Activated naive CD4-positive, alpha-beta T cell treated with anti-CD3 and anti-CD28 coated beads, Interleukin-2, amount 10 ng/mL, durations not matched to agents 7 days and 5 days (primary cell): ENCODE measurements at regions not wholly inside any gene's neighbourhood (a gene's known extent, or its start where the extent isn't known, plus 50 kb on each side); places are given as distances from the start of the nearest gene placed in this dataset.
"Not testable (repeated sequence)": the region's sequence is repeated elsewhere in the genome, so short reads cannot be mapped to it uniquely, and the experiment has no call there.

ENCODE experiments used
- CTCF ChIA-PET: fragments of 350-600 bp; sonication (Branson Sonifier 250); formaldehyde crosslinking; loops from one replicate; lab custom pipeline; 2021; ENCODE audit warnings: antibody characterized with exemption; lab: Charles Lee
- DNase-seq: peaks from one replicate; pipeline ENCODE4 v3.0.0-alpha.2; 2020
- H3K27ac Mint-ChIP-seq: one replicate; pipeline ENCODE4 v1.8.0; 2021; ENCODE audit warnings: mild to moderate bottlenecking, moderate library complexity, mixed read lengths
- H3K27me3 Mint-ChIP-seq: one replicate; pipeline ENCODE4 v1.8.0; 2021; ENCODE audit warnings: mild to moderate bottlenecking, mixed read lengths
- H3K36me3 Mint-ChIP-seq: one replicate; pipeline ENCODE4 v1.8.0; 2021; ENCODE audit warnings: mixed read lengths
- H3K4me1 Mint-ChIP-seq: one replicate; pipeline ENCODE4 v1.8.0; 2021; ENCODE audit warnings: mixed read lengths
- H3K4me3 Mint-ChIP-seq: one replicate; pipeline ENCODE4 v1.8.0; 2021; ENCODE audit warnings: mild to moderate bottlenecking, moderate library complexity, mixed read lengths
- H3K9me3 Mint-ChIP-seq: one replicate; pipeline ENCODE4 v1.8.0; 2021; ENCODE audit warnings: mixed read lengths

- CTCF ChIA-PET, H3K4me1 Mint-ChIP-seq, H3K9me3 Mint-ChIP-seq, H3K27me3 Mint-ChIP-seq, H3K36me3 Mint-ChIP-seq, H3K27ac Mint-ChIP-seq, H3K4me3 Mint-ChIP-seq, DNase-seq: not testable (repeated sequence)
Observed at GRCh38 chr9:66266202-66266601, 529.3 kb downstream of the FOXD4L4 start.

- H3K4me3 Mint-ChIP-seq, CTCF ChIA-PET: not testable (repeated sequence)
Observed at GRCh38 chr9:66266856-66267430, 530.0 kb downstream of the FOXD4L4 start.

GRCh38 chr9:66267684-66268083 is 530.7 kb downstream of the FOXD4L4 start:
- H3K27me3 Mint-ChIP-seq, H3K27ac Mint-ChIP-seq, H3K9me3 Mint-ChIP-seq, H3K36me3 Mint-ChIP-seq, H3K4me3 Mint-ChIP-seq, CTCF ChIA-PET, H3K4me1 Mint-ChIP-seq: not testable (repeated sequence)
- DNase-seq: peak; percentile 41

More at GRCh38 chr9:66266856-66267430, 530.0 kb downstream of the FOXD4L4 start:
- H3K27ac Mint-ChIP-seq, DNase-seq, H3K36me3 Mint-ChIP-seq, H3K4me1 Mint-ChIP-seq, H3K9me3 Mint-ChIP-seq, H3K27me3 Mint-ChIP-seq: not testable (repeated sequence)

GRCh38 chr9:66269024-66269423 is 532.1 kb downstream of the FOXD4L4 start:
- H3K4me3 Mint-ChIP-seq, H3K27me3 Mint-ChIP-seq, H3K4me1 Mint-ChIP-seq, H3K9me3 Mint-ChIP-seq, H3K27ac Mint-ChIP-seq, CTCF ChIA-PET, H3K36me3 Mint-ChIP-seq: not testable (repeated sequence)
- DNase-seq: peak; percentile 20

GRCh38 chr9:66269783-66270182 is 532.8 kb downstream of the FOXD4L4 start:
- H3K36me3 Mint-ChIP-seq, CTCF ChIA-PET, H3K4me1 Mint-ChIP-seq, H3K9me3 Mint-ChIP-seq, H3K27me3 Mint-ChIP-seq: not testable (repeated sequence)
- peak overlapping the region; percentile 95 for H3K27ac Mint-ChIP-seq
- peak overlapping the region; percentile 96 for H3K4me3 Mint-ChIP-seq
- DNase-seq: peak; percentile 77

- H3K27ac Mint-ChIP-seq, H3K4me3 Mint-ChIP-seq, H3K27me3 Mint-ChIP-seq, H3K9me3 Mint-ChIP-seq, DNase-seq, H3K4me1 Mint-ChIP-seq, CTCF ChIA-PET, H3K36me3 Mint-ChIP-seq: not testable (repeated sequence)
Observed at GRCh38 chr9:66278809-66279208, 541.9 kb downstream of the FOXD4L4 start.
